ENCODE measurements at regions not wholly inside any gene's neighbourhood (a gene's known extent, or its start where the extent isn't known, plus 50 kb on each side); places are given as distances from the start of the nearest gene placed in this dataset.

DNA sequence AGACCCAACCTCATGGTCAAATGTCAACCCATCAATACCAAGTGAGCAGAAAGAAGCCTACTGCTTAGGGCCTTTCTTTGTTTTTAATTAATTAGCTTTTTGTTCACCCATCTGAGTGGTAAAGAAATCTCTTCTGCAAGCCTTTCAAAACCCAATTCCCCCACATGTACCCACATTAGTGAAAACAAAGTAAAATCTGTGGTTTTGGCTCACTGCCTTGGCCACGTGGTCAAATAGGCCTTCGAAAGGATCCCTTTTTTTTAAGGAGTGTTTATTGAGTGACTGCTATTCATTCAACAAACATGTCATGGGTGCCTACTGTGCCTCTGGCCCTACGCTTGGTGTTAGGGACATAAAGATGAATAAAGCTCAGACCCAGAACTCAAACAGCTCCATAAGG is 160.1 kb downstream of the NUAK1 start:
- no peak for TF ChIP-seq POLR2A (IDR thresholded peaks at IDR 0.05; ENCODE audit: low read length)
- no peak for TF ChIP-seq GATA1 (IDR thresholded peaks at IDR 0.05; ENCODE audit: low read depth, low read length)

Measured in erythroblast (primary cell).